COLO668 (cell line): ENCODE measurements at regions not wholly inside any gene's neighbourhood (a gene's known extent, or its start where the extent isn't known, plus 50 kb on each side); places are given as distances from the start of the nearest gene placed in this dataset.

Experiments
- DNase-seq: peaks from one replicate; lab custom pipeline; 2025; ENCODE audit not compliant: unreplicated experiment; lab: John Stamatoyannopoulos, UW

GRCh38 chr20:20765696-20766365, 53.4 kb upstream of the RALGAPA2 start:
- no peak for DNase-seq

DNA sequence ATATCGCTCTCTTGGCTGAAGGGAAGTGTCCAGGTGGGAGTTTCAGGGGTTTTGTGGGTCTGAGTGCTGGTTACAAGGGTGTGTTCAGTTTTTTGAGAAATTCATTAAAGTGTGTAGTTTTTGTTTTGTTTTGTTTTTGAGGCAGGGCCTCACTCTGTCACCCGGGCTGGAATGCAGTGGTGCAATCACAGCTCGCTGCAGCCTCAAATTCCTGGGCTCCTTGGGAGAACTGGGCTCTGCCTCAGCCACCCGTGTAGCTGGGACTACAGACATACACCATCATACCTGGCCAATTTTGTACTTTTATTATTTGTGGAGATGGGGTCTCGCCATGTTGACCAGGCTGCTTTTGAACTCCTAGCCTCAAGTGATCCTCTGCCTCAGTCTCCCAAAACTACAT, 51.2 kb upstream of the RALGAPA2 start:
- no peak for DNase-seq
